Common myeloid progenitor, CD34-positive (primary cell): ENCODE measurements at regions not wholly inside any gene's neighbourhood (a gene's known extent, or its start where the extent isn't known, plus 50 kb on each side); places are given as distances from the start of the nearest gene placed in this dataset.

ENCODE experiments used
- CTCF ChIA-PET: fragments of 350-600 bp; sonication (Branson Sonifier 250); formaldehyde crosslinking; loops from one replicate; lab custom pipeline; 2021; ENCODE audit warnings: antibody characterized with exemption; lab: Charles Lee
- POLR2A ChIA-PET: fragments of 350-600 bp; sonication (Branson Sonifier 250); formaldehyde crosslinking; loops from one replicate; lab custom pipeline; 2021; ENCODE audit warnings: antibody characterized with exemption; lab: Charles Lee
- DNase-seq, 3 donors: peaks; one replicate each; pipeline versions ENCODE4 v3.0.0 to v3.0.0-alpha.2; 2013
- H3K27ac ChIP-seq, 2 experiments: 1 replicate in 1 of 2; 2 replicates in 1 of 2; pipeline ENCODE4 v1.7.0; 2013; ENCODE audit warnings: inconsistent platforms in 2 of 2, low read length in 2 of 2, mild to moderate bottlenecking in 2 of 2, low read depth in 1 of 2, moderate library complexity in 1 of 2; ENCODE audit not compliant: severe bottlenecking in 2 of 2, insufficient read depth in 1 of 2, poor library complexity in 1 of 2
- H3K27me3 ChIP-seq, 5 experiments: replicated peaks in 2 of 5; 1 replicate in 3 of 5; 2 replicates in 2 of 5; pipeline versions ENCODE4 v1.6.1 to v1.7.0; 2013; ENCODE audit warnings: low read length in 4 of 5, mild to moderate bottlenecking in 2 of 5, moderate library complexity in 2 of 5, inconsistent platforms in 1 of 5; ENCODE audit not compliant: insufficient read depth in 5 of 5, control insufficient read depth in 4 of 5
- H3K36me3 ChIP-seq, 4 experiments: 1 replicate in 2 of 4; 2 replicates in 2 of 4; pipeline versions ENCODE4 v1.6.1 to v1.7.0; 2013; ENCODE audit warnings: low read length in 3 of 4, control low read depth in 1 of 4, mild to moderate bottlenecking in 1 of 4; ENCODE audit not compliant: control insufficient read depth in 4 of 4, insufficient read depth in 4 of 4
- H3K4me1 ChIP-seq, 4 experiments: 1 replicate in 3 of 4; 2 replicates in 1 of 4; pipeline versions ENCODE4 v1.6.1 to v1.7.1; 2013; ENCODE audit warnings: low read length in 3 of 4, mild to moderate bottlenecking in 3 of 4, control low read depth in 1 of 4, inconsistent platforms in 1 of 4, moderate library complexity in 1 of 4; ENCODE audit not compliant: control insufficient read depth in 4 of 4, insufficient read depth in 4 of 4; ENCODE audit errors: control extremely low read depth in 1 of 4
- H3K4me3 ChIP-seq, 7 experiments: 1 replicate in 4 of 7; 2 replicates in 3 of 7; pipeline versions ENCODE4 v1.5.1 to v1.7.0; 2013; ENCODE audit warnings: mild to moderate bottlenecking in 7 of 7, low read length in 6 of 7, moderate library complexity in 6 of 7, inconsistent platforms in 2 of 7, low read depth in 2 of 7, control low read depth in 1 of 7; ENCODE audit not compliant: insufficient read depth in 4 of 7, control insufficient read depth in 1 of 7; ENCODE audit errors: extremely low read depth in 1 of 7
- H3K9me3 ChIP-seq, 5 experiments: 1 replicate in 4 of 5; 2 replicates in 1 of 5; pipeline versions ENCODE4 v1.6.1 to v1.7.1; 2013; ENCODE audit warnings: low read length in 4 of 5, mild to moderate bottlenecking in 2 of 5, inconsistent platforms in 1 of 5, low read depth in 1 of 5, moderate library complexity in 1 of 5; ENCODE audit not compliant: control insufficient read depth in 4 of 5, insufficient read depth in 2 of 5; ENCODE audit errors: control extremely low read depth in 1 of 5
- WGBS: methylation state at CpG from one replicate; pipeline ENCODE4 v1.1.5; 2013; ENCODE audit not compliant: insufficient coverage; 5-methylcytosine and 5-hydroxymethylcytosine counted together

DNA sequence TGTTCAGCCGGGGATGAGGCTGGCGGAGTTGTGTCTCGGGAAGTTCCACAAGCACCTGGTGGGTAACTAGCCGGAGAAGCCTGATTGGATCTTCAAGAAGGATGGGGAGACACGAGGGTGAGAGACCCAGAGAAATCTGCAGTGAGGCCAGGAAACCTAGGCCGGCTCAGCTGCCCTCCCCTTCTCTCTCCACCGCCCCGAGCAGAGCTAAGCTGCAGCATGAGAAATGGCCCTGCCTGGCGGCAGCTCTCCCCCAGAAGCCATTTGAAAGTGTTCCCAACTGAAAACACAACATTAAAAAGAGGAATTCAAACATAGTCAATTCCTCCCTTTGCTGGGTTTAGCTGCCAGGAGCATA, 77.8 kb upstream of the SHISAL1 start:
- POLR2A ChIA-PET, result no interaction called here
- Histone ChIP-seq H3K9me3 (no peaks in the 10 kb centered on the region), H3K4me1 (peaks cover 0 to 3% (median 0%) of the 10 kb centered on the region in 4 experiments), H3K36me3 (no peaks in the 10 kb centered on the region), H3K4me3 (no peak overlapping the region), H3K27ac (no peak overlapping the region), H3K27me3 (peaks cover 0 to 8% (median 1%) of the 10 kb centered on the region in 5 experiments)
- CTCF ChIA-PET, result no interaction called here
- no peak for DNase-seq
- 94% methylated on average over 8 of the region's 9 CpGs for WGBS

DNA sequence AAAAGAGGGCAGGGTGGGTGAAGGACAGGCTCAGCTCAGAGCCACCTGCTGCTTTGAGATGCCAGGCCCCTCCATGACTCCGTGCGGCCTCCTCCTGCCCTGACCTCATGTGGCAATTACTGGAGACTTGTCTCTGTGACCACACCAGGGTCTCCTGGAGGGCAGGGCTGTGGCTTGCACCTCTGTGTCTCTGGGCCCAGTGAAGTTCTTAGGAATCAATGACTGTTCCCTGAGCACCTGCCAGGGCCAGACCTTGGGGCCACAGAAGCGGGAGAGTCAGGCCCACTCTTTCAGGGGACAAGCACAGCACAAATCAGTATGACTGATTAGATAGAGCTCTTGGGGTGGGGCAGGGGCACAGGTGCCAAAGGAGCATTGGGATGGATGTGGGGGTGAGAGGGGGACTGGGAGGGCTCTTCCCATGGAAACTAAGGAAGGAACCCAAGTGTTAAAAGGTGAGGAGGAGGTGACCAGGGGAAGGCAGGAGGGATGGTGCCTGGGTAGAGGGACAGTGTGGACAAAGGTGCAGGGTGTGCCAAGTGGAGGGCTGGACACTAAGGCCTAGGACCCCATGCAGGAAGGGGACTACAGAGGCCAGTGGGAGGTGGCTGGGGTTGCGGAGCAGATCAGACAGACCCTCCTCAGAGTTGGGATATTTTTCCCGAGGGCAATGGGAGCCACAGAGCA, 77.3 kb upstream of the SHISAL1 start:
- no peaks in the 10 kb centered on the region for H3K9me3 ChIP-seq
- H3K36me3 ChIP-seq, result no peaks in the 10 kb centered on the region
- H3K4me1 ChIP-seq, result peaks cover 0 to 2% (median 0%) of the 10 kb centered on the region in 4 experiments
- WGBS, result 98% methylated on average over 5 of the region's 5 CpGs
- CTCF ChIA-PET, result no interaction called here
- peaks cover 0 to 8% (median 1%) of the 10 kb centered on the region in 5 experiments for H3K27me3 ChIP-seq
- POLR2A ChIA-PET, result no interaction called here
- H3K4me3 ChIP-seq, result no peak overlapping the region
- DNase-seq, result no peak
- no peak overlapping the region for H3K27ac ChIP-seq

DNA sequence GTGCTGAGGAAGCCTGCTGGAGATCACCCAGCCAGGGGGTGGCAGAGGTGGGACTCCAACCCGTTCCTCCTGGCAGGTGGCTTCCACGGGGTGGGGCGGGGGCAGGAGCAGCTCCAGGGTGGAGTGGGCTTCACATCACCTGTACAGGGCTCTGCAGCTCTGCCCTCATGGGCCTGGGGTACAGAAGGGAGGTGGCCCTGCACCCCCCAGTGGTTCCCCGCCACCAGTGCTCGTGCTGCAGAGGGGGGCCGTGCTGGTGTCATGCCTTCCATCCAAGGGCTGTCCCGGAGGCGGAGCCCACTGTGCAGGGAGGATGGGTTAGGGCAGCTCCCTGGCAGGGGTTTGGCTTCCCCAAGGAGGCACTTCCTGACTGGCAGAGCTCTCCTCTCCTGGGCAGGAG, 76.4 kb upstream of the SHISAL1 start:
- ChIA-PET CTCF (no interaction called here), POLR2A (no interaction called here)
- DNase-seq, result no peak
- WGBS, result 90% methylated on average over 7 of the region's 8 CpGs
- Histone ChIP-seq H3K4me3 (no peak overlapping the region), H3K36me3 (no peaks in the 10 kb centered on the region), H3K4me1 (no peaks in the 10 kb centered on the region), H3K27me3 (peaks cover 0 to 8% (median 1%) of the 10 kb centered on the region in 5 experiments), H3K9me3 (no peaks in the 10 kb centered on the region), H3K27ac (no peak overlapping the region)

DNA sequence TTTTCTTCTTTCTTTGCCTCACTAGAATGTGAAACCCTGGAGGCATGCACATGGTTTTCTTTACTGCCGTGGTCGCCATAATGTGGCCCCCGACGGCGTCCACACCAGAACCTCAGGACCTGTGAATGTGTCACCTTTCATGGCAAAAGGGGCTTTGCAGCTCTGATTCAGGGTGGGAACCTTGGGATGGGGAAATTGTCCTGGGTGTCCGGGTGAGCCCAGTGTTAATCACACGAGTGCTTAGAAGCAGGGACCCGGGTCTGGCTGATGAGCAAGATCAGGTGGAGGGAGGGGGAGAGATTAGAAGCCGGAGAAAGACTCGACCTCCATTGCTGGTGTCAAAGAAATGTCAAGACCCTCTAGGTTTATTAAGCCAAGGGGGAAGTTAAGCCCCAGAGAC, 74.7 kb upstream of the SHISAL1 start:
- ChIA-PET POLR2A (no interaction called here), CTCF (interaction anchor here (0.7 kb wide), 1 partner anchor 22 kb away, joined by 3 read pairs; no protein-coding TSS in a partner anchor)
- Histone ChIP-seq H3K36me3 (no peaks in the 10 kb centered on the region), H3K9me3 (no peaks in the 10 kb centered on the region), H3K4me1 (no peaks in the 10 kb centered on the region), H3K27ac (no peak overlapping the region), H3K27me3 (peaks cover 0 to 13% (median 3%) of the 10 kb centered on the region in 5 experiments), H3K4me3 (no peak overlapping the region)
- WGBS, result 88% methylated on average over 10 of the region's 10 CpGs
- DNase-seq, result no peak

- Histone ChIP-seq H3K36me3 (no peaks in the 10 kb centered on the region), H3K27me3 (peaks cover 0 to 21% (median 6%) of the 10 kb centered on the region in 5 experiments), H3K4me1 (no peaks in the 10 kb centered on the region), H3K9me3 (no peaks in the 10 kb centered on the region), H3K4me3 (no peak overlapping the region), H3K27ac (no peak overlapping the region)
- 88% methylated on average over 20 of the region's 20 CpGs for WGBS
- no peak for DNase-seq
- CTCF ChIA-PET, result no interaction called here
- POLR2A ChIA-PET, result no interaction called here
Observed at GRCh38 chr22:44386386-44387035, 73.8 kb upstream of the SHISAL1 start.

- no peaks in the 10 kb centered on the region for H3K4me1 ChIP-seq
- WGBS, result 90% methylated on average over 12 of the region's 12 CpGs
- H3K9me3 ChIP-seq, result no peaks in the 10 kb centered on the region
- no peak overlapping the region for H3K27ac ChIP-seq
- CTCF ChIA-PET, result no interaction called here
- no peak overlapping the region for H3K4me3 ChIP-seq
- DNase-seq, result no peak
- peaks cover 0 to 28% (median 9%) of the 10 kb centered on the region in 5 experiments for H3K27me3 ChIP-seq
- H3K36me3 ChIP-seq, result no peaks in the 10 kb centered on the region
- POLR2A ChIA-PET, result no interaction called here
Observed at GRCh38 chr22:44385781-44386180, 73.0 kb upstream of the SHISAL1 start.

DNA sequence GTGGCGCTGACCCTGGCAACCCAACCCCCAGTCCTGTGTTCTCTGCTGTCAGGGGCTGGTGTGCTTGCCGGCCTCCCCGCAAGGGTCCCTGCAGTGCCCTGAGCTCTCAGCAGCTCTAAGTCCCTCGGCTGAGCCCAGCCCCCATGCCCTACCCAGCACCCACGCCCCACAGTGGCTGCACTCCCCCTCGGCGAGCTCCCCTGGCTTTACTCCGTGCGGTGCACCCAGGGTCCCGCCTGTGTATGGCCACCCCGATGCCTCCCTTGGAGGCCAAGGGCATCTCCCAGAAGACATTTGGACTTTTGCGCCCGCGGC, 72.5 kb upstream of the SHISAL1 start:
- DNase-seq, result no peak
- Histone ChIP-seq H3K27me3 (peaks cover 0 to 30% (median 9%) of the 10 kb centered on the region in 5 experiments), H3K27ac (no peak overlapping the region), H3K4me1 (no peaks in the 10 kb centered on the region), H3K36me3 (no peaks in the 10 kb centered on the region), H3K9me3 (no peaks in the 10 kb centered on the region), H3K4me3 (no peak overlapping the region)
- ChIA-PET CTCF (no interaction called here), POLR2A (no interaction called here)
- WGBS, result 97% methylated on average over 12 of the region's 14 CpGs
